ENCODE measurements at regions not wholly inside any gene's neighbourhood (a gene's known extent, or its start where the extent isn't known, plus 50 kb on each side); places are given as distances from the start of the nearest gene placed in this dataset.

DNA sequence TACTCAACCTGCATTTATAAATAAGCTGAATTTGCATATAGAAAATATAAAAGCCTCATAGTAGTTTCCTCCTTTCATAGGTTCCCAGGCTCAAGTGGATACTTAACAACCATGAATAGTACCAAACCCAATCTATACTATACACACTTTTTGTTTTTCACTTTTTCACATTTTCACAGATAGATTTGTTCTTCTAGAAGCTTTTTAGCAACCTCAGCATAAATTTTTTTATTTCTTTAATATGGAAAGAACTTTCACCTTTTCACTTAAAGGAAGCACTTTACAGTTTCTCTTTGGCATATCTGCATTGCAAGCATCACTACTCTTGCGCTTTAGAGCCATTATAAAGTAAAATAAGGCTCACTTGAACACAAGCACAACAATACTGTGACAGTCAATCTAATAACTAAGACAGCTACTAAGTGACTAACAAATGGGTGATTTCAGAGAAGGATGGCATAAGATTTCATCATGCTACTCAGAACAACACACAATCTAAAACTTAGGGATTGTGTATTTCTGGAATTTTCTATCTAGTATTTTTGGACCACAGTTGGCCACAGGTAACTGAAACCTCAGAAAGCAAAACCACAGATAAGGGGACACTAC, 1063.6 kb downstream of the FAM181B start:
- no peak for TF ChIP-seq ZNF8 (CRISPR knock-in tag; IDR thresholded peaks at IDR 0.05)
- no peak for TF ChIP-seq BACH2 (CRISPR knock-in tag; IDR thresholded peaks at IDR 0.05; ENCODE audit: borderline replicate concordance)
- TF ChIP-seq, protein P1, sequence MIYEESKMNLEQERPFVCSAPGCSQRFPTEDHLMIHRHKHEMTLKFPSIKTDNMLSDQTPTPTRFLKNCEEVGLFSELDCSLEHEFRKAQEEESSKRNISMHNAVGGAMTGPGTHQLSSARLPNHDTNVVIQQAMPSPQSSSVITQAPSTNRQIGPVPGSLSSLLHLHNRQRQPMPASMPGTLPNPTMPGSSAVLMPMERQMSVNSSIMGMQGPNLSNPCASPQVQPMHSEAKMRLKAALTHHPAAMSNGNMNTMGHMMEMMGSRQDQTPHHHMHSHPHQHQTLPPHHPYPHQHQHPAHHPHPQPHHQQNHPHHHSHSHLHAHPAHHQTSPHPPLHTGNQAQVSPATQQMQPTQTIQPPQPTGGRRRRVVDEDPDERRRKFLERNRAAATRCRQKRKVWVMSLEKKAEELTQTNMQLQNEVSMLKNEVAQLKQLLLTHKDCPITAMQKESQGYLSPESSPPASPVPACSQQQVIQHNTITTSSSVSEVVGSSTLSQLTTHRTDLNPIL (CRISPR knock-in tag; IDR thresholded peaks at IDR 0.05; ENCODE audit: low read depth), result no peak
- no peak for TF ChIP-seq TSHZ2 (CRISPR knock-in tag; IDR thresholded peaks at IDR 0.05)
- no peak for TF ChIP-seq ISL1 (CRISPR knock-in tag; IDR thresholded peaks at IDR 0.05)
- no peak for TF ChIP-seq ZFP3 (CRISPR knock-in tag; IDR thresholded peaks at IDR 0.05)
- no peak for TF ChIP-seq ZNF70 (CRISPR knock-in tag; IDR thresholded peaks at IDR 0.05)
- TF ChIP-seq PATZ1 (CRISPR knock-in tag; IDR thresholded peaks at IDR 0.05; ENCODE audit: borderline replicate concordance), result no peak
- no peak for TF ChIP-seq ZFP30 (CRISPR knock-in tag; IDR thresholded peaks at IDR 0.05)

All from SK-N-SH treated with all-trans-retinoic acid at 6 μM for 48 hours (cell line).